Heart left ventricle (tissue), 13 donors: ENCODE measurements at regions not wholly inside any gene's neighbourhood (a gene's known extent, or its start where the extent isn't known, plus 50 kb on each side); places are given as distances from the start of the nearest gene placed in this dataset.

ENCODE experiments used
- POLR2A ChIP-seq, 2 donors: fragments of 450-650 bp; IDR thresholded peaks; one replicate each; pipeline ENCODE4 v1.6.1; 2017; ENCODE audit warnings: antibody characterized with exemption in 2 of 2, mild to moderate bottlenecking in 2 of 2, moderate library complexity in 2 of 2
- TF ChIP-seq, protein P1 (sequence below), 12 donors: fragments of 200-600 bp; sonication (generic) in 4 of 12; IDR thresholded peaks; one replicate each; pipeline versions ENCODE4 v1.5.0 to v1.8.0; 2018 to 2022; ENCODE audit warnings: antibody characterized with exemption in 12 of 12, mild to moderate bottlenecking in 5 of 12
- donor health status: ischemic (EF 13 %, LVEDD 7.1; RV severe dilation, severe dysfunction).
- donor health status: DM: no; HTN: yes; CAD: no.
- donor health status: DM: no; HTN: no; CAD: no.
- donor health status: ischemic (EF 25% LVEDD 6.9; RV normal size, moderate dysfunction).
- donor health status: ischemic (EF 25% LVEDD 5.7; RV mildly dilated, moderate dysfunction).
- donor health status: ischemic (EF 35%, LVEDD 5.7; RV mildly dilated, moderate dysfunction).
- donor health status: nonischemic (EF 11% LVEDD 7.7; RV severe dilation, severe dysfunction).
- donor health status: DM: yes; HTN: yes; CAD: no.
- donor health status: PGD.
- donor health status: ischemic (EF 29% LVEDD 5.4; RV normal size, mild dysfunction).
- donor health status: nonischemic (EF 23%, LVEDD 6.1; RV moderate dilation, normal function).

DNA sequence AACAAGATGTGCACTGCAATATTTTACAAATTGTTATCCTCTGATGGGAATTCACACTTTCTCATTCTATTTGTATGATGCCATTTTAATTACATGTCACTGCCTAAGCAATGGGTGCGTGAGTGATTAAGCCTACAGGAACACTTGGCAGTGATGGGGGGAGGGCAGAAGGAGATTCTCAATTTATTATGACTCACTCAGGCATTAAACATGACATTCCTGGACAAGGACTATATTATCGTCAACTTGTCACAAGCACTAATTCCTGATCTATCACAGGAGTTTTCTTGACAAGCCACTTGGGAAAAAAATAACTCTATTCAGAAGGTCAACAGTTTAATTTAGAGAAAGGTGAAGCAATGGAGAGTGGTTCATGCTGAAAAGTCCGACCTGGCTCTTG lies 556.8 kb downstream of the NSUN3 start:
- TF ChIP-seq, protein P1, sequence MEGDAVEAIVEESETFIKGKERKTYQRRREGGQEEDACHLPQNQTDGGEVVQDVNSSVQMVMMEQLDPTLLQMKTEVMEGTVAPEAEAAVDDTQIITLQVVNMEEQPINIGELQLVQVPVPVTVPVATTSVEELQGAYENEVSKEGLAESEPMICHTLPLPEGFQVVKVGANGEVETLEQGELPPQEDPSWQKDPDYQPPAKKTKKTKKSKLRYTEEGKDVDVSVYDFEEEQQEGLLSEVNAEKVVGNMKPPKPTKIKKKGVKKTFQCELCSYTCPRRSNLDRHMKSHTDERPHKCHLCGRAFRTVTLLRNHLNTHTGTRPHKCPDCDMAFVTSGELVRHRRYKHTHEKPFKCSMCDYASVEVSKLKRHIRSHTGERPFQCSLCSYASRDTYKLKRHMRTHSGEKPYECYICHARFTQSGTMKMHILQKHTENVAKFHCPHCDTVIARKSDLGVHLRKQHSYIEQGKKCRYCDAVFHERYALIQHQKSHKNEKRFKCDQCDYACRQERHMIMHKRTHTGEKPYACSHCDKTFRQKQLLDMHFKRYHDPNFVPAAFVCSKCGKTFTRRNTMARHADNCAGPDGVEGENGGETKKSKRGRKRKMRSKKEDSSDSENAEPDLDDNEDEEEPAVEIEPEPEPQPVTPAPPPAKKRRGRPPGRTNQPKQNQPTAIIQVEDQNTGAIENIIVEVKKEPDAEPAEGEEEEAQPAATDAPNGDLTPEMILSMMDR (IDR thresholded peaks at IDR 0.05), result no peak
- TF ChIP-seq POLR2A (IDR thresholded peaks at IDR 0.05), result no peak
